OCI-LY7 (cell line): ENCODE measurements at regions not wholly inside any gene's neighbourhood (a gene's known extent, or its start where the extent isn't known, plus 50 kb on each side); places are given as distances from the start of the nearest gene placed in this dataset.

ENCODE experiments used
- EZH2phosphoT487 ChIP-seq: fragments of 200-600 bp; sonication (generic); IDR thresholded peaks from 2 replicates; pipeline ENCODE4 v1.6.1; 2018; ENCODE audit warnings: low read depth, borderline replicate concordance, mild to moderate bottlenecking, mixed run types, antibody characterized with exemption, low read length, moderate library complexity, mixed read lengths
- TF ChIP-seq, protein P1 (sequence below): fragments of 200-600 bp; sonication (generic); conservative IDR thresholded peaks from 2 replicates; pipeline ENCODE4 v1.5.1; 2014; ENCODE audit warnings: mild to moderate bottlenecking, antibody characterized with exemption, low read length, moderate library complexity, mixed read lengths

DNA sequence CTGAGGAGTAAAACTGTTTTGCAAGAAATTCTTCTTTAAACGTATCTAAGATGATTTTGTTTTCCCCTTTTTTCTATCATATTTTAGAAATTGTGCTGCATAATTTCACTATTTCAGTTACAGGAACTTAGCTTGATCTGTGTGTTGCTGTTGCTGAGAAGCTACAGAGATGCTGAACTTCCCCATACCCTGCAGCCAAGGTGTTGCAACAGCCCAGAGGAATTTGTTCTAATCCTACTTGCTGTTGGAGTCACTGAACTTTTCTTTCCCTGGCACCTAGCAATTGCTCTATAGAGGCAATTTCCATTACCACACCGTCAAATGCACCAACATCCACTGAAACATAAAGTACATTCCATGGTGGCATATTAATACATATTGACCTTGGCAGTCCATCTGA, 617.8 kb upstream of the AMELY start:
- TF ChIP-seq, protein P1, sequence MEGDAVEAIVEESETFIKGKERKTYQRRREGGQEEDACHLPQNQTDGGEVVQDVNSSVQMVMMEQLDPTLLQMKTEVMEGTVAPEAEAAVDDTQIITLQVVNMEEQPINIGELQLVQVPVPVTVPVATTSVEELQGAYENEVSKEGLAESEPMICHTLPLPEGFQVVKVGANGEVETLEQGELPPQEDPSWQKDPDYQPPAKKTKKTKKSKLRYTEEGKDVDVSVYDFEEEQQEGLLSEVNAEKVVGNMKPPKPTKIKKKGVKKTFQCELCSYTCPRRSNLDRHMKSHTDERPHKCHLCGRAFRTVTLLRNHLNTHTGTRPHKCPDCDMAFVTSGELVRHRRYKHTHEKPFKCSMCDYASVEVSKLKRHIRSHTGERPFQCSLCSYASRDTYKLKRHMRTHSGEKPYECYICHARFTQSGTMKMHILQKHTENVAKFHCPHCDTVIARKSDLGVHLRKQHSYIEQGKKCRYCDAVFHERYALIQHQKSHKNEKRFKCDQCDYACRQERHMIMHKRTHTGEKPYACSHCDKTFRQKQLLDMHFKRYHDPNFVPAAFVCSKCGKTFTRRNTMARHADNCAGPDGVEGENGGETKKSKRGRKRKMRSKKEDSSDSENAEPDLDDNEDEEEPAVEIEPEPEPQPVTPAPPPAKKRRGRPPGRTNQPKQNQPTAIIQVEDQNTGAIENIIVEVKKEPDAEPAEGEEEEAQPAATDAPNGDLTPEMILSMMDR = no peak
- TF ChIP-seq EZH2phosphoT487 = no peak
